HEK293T (cell line): ENCODE measurements at regions not wholly inside any gene's neighbourhood (a gene's known extent, or its start where the extent isn't known, plus 50 kb on each side); places are given as distances from the start of the nearest gene placed in this dataset.

Source experiments
- ARNT ChIP-seq: fragments of 450-650 bp; IDR thresholded peaks from 2 replicates; pipeline ENCODE4 v1.6.1; 2017; ENCODE audit warnings: mild to moderate bottlenecking
- BHLHE40 ChIP-seq: fragments of 450-650 bp; IDR thresholded peaks from 2 replicates; pipeline ENCODE4 v1.6.1; 2016; ENCODE audit warnings: mild to moderate bottlenecking, moderate library complexity, borderline replicate concordance
- CTBP1 ChIP-seq: fragments of 450-650 bp; IDR thresholded peaks from 2 replicates; pipeline ENCODE4 v1.6.1; 2016; ENCODE audit warnings: borderline replicate concordance
- ELF4 ChIP-seq: fragments of 450-650 bp; IDR thresholded peaks from 2 replicates; pipeline ENCODE4 v1.6.1; 2017; ENCODE audit warnings: antibody characterized with exemption
- FOXA1 ChIP-seq: fragments of 450-650 bp; IDR thresholded peaks from 2 replicates; pipeline ENCODE4 v1.6.1; 2016; ENCODE audit warnings: mild to moderate bottlenecking
- FOXK2 ChIP-seq: fragments of 450-650 bp; IDR thresholded peaks from 2 replicates; pipeline ENCODE4 v1.6.1; 2016; ENCODE audit warnings: mild to moderate bottlenecking
- FOXM1 ChIP-seq: fragments of 450-650 bp; IDR thresholded peaks from 2 replicates; pipeline ENCODE4 v1.6.1; 2017; ENCODE audit warnings: mild to moderate bottlenecking, borderline replicate concordance
- L3MBTL2 ChIP-seq: fragments of 450-650 bp; conservative IDR thresholded peaks from 2 replicates; pipeline ENCODE4 v1.6.1; 2016; ENCODE audit warnings: mild to moderate bottlenecking
- LEF1 ChIP-seq: fragments of 450-650 bp; IDR thresholded peaks from 2 replicates; pipeline ENCODE4 v1.6.1; 2017; ENCODE audit warnings: mild to moderate bottlenecking, borderline replicate concordance
- NFRKB ChIP-seq: fragments of 450-650 bp; IDR thresholded peaks from 2 replicates; pipeline ENCODE4 v1.6.1; 2016; ENCODE audit warnings: mild to moderate bottlenecking, moderate library complexity
- SP1 ChIP-seq: fragments of 450-650 bp; IDR thresholded peaks from 2 replicates; pipeline ENCODE4 v1.6.1; 2017
- SUZ12 ChIP-seq: fragments of 450-650 bp; IDR thresholded peaks from 2 replicates; pipeline ENCODE4 v1.6.1; 2016; ENCODE audit warnings: mild to moderate bottlenecking
- TF ChIP-seq, protein P1 (sequence below): fragments of 450-650 bp; IDR thresholded peaks from 2 replicates; pipeline ENCODE4 v1.6.1; 2016

DNA sequence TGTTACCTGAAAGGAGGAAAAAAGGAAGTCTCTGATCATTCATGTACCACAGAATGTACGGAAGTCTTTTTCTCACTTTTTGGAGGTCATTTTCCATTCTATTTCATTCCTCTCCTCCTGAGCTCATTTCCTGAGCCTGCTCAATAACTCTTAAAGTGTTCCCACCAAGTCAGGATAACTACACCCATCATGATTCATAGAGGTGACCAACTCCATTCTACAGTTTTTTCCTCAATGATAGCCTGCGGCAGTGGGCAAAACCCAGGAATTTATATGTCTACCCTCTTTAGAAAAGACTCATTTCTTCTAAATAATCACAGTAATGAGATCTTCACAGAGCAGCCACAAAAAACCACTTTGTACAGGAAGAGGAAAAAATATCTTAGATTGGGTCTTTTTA, 372.5 kb downstream of the RBM43 start:
- no peak for TF ChIP-seq SP1
- no peak for TF ChIP-seq ELF4
- TF ChIP-seq FOXM1 = no peak
- TF ChIP-seq, protein P1, sequence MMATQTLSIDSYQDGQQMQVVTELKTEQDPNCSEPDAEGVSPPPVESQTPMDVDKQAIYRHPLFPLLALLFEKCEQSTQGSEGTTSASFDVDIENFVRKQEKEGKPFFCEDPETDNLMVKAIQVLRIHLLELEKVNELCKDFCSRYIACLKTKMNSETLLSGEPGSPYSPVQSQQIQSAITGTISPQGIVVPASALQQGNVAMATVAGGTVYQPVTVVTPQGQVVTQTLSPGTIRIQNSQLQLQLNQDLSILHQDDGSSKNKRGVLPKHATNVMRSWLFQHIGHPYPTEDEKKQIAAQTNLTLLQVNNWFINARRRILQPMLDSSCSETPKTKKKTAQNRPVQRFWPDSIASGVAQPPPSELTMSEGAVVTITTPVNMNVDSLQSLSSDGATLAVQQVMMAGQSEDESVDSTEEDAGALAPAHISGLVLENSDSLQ = no peak
- no peak for TF ChIP-seq CTBP1
- TF ChIP-seq L3MBTL2 = no peak
- no peak for TF ChIP-seq FOXA1
- no peak for TF ChIP-seq SUZ12
- no peak for TF ChIP-seq ARNT
- no peak for TF ChIP-seq FOXK2
- TF ChIP-seq NFRKB = no peak
- TF ChIP-seq BHLHE40 = no peak
- no peak for TF ChIP-seq LEF1
